ENCODE measurements at regions not wholly inside any gene's neighbourhood (a gene's known extent, or its start where the extent isn't known, plus 50 kb on each side); places are given as distances from the start of the nearest gene placed in this dataset.

- Mint-ChIP-seq H3K4me3 (no peak overlapping the region), H3K36me3 (ENCODE audit: low read depth) (no peaks in the 10 kb centered on the region), H3K27me3 (peaks cover 4% of the 10 kb centered on the region), H3K4me1 (ENCODE audit: low read depth) (no peaks in the 10 kb centered on the region), H3K9me3 (no peaks in the 10 kb centered on the region), H3K27ac (no peak overlapping the region)
- TF ChIP-seq CTCF (IDR thresholded peaks at IDR 0.05): no peak
- ATAC-seq: no peak
- intact Hi-C loops (cut with micrococcal nuclease): no loop called here
- CTCF ChIA-PET: no interaction called here
- no peak for DNase-seq
- POLR2A ChIA-PET: no interaction called here
Observed at GRCh38 chr18:47547539-47548202, 296.2 kb upstream of the SKOR2 start.

- Mint-ChIP-seq H3K9me3 (peaks cover 2% of the 10 kb centered on the region), H3K4me3 (no peak overlapping the region)
- CTCF ChIA-PET: no interaction called here
Observed at GRCh38 chr18:47545613-47546012, 294.2 kb upstream of the SKOR2 start.

GRCh38 chr18:47543080-47543479 lies 291.6 kb upstream of the SKOR2 start:
- TF ChIP-seq CTCF (IDR thresholded peaks at IDR 0.05): no peak
- Mint-ChIP-seq H3K27me3 (peaks cover 5% of the 10 kb centered on the region), H3K36me3 (ENCODE audit: low read depth) (no peaks in the 10 kb centered on the region), H3K9me3 (peaks cover 6% of the 10 kb centered on the region), H3K4me3 (no peak overlapping the region), H3K4me1 (ENCODE audit: low read depth) (no peaks in the 10 kb centered on the region), H3K27ac (no peak overlapping the region)
- ChIA-PET POLR2A (no interaction called here), CTCF (no interaction called here)
- intact Hi-C loops (cut with micrococcal nuclease): no loop called here
- no peak for ATAC-seq
- DNase-seq: no peak

More at GRCh38 chr18:47545613-47546012, 294.2 kb upstream of the SKOR2 start:
- ATAC-seq (no peak), DNase-seq (no peak)
- no peak for TF ChIP-seq CTCF (IDR thresholded peaks at IDR 0.05)
- POLR2A ChIA-PET: no interaction called here
- Mint-ChIP-seq H3K27ac (no peak overlapping the region), H3K4me1 (ENCODE audit: low read depth) (no peaks in the 10 kb centered on the region), H3K36me3 (ENCODE audit: low read depth) (no peaks in the 10 kb centered on the region), H3K27me3 (peaks cover 7% of the 10 kb centered on the region)
- intact Hi-C loops (cut with micrococcal nuclease): no loop called here

- no peaks in the 10 kb centered on the region for H3K36me3 Mint-ChIP-seq (ENCODE audit: low read depth)
- H3K27me3 Mint-ChIP-seq: peaks cover 5% of the 10 kb centered on the region
- intact Hi-C loops (cut with micrococcal nuclease): no loop called here
- no peak for TF ChIP-seq CTCF (IDR thresholded peaks at IDR 0.05)
- no peak for ATAC-seq
- H3K9me3 Mint-ChIP-seq: peaks cover 6% of the 10 kb centered on the region
- ChIA-PET POLR2A (no interaction called here), CTCF (no interaction called here)
- no peaks in the 10 kb centered on the region for H3K4me1 Mint-ChIP-seq (ENCODE audit: low read depth)
- DNase-seq: no peak
- no peak overlapping the region for H3K4me3 Mint-ChIP-seq
- no peak overlapping the region for H3K27ac Mint-ChIP-seq
Observed at GRCh38 chr18:47542551-47542950, 291.1 kb upstream of the SKOR2 start.

GRCh38 chr18:47531717-47532116 lies 280.3 kb upstream of the SKOR2 start:
- CTCF ChIA-PET: no interaction called here
- H3K27ac Mint-ChIP-seq: no peak overlapping the region
- no peak for TF ChIP-seq CTCF (IDR thresholded peaks at IDR 0.05)

More at GRCh38 chr18:47531717-47532116, 280.3 kb upstream of the SKOR2 start:
- Mint-ChIP-seq H3K4me1 (ENCODE audit: low read depth) (no peaks in the 10 kb centered on the region), H3K4me3 (no peak overlapping the region), H3K9me3 (no peaks in the 10 kb centered on the region), H3K36me3 (ENCODE audit: low read depth) (no peaks in the 10 kb centered on the region), H3K27me3 (peaks cover 26% of the 10 kb centered on the region)
- POLR2A ChIA-PET: no interaction called here
- DNase-seq (no peak), ATAC-seq (no peak)
- intact Hi-C loops (cut with micrococcal nuclease): no loop called here
